Esophagus muscularis mucosa (tissue), 4 donors: ENCODE measurements at regions not wholly inside any gene's neighbourhood (a gene's known extent, or its start where the extent isn't known, plus 50 kb on each side); places are given as distances from the start of the nearest gene placed in this dataset.

Experiments
- CTCF ChIP-seq, 3 experiments: fragments of 200-600 bp in 2 of 3; fragments of 450-650 bp in 1 of 3; sonication (generic) in 2 of 3; IDR thresholded peaks; one replicate each; pipeline ENCODE4 v1.5.1; 2017 to 2019; ENCODE audit warnings: antibody characterized with exemption in 3 of 3, mild to moderate bottlenecking in 2 of 3, moderate library complexity in 1 of 3
- EP300 ChIP-seq: sonication (generic); formaldehyde crosslinking; IDR thresholded peaks from one replicate; pipeline ENCODE4 v1.6.1; 2017; ENCODE audit warnings: antibody characterized with exemption
- POLR2AphosphoS5 ChIP-seq, 2 donors: sonication (generic); formaldehyde crosslinking; IDR thresholded peaks; one replicate each; pipeline ENCODE4 v1.6.1; 2017; ENCODE audit warnings: antibody characterized with exemption in 2 of 2

- TF ChIP-seq CTCF (IDR thresholded peaks at IDR 0.05) (no peak), POLR2AphosphoS5 (IDR thresholded peaks at IDR 0.05) (no peak), EP300 (no peak)
These were observed 129.6 kb upstream of the LHX1 start for GRCh38 chr17:36807496-36808179.
